NCI-H526 treated with DMSO at 0.1 percent for 48 hours (cell line): ENCODE measurements at regions not wholly inside any gene's neighbourhood (a gene's known extent, or its start where the extent isn't known, plus 50 kb on each side); places are given as distances from the start of the nearest gene placed in this dataset.
"Not testable (repeated sequence)": the region's sequence is repeated elsewhere in the genome, so short reads cannot be mapped to it uniquely, and the experiment has no call there.

Source experiments
- DNase-seq: peaks from one replicate; lab custom pipeline; 2025; lab: John Stamatoyannopoulos, UW

- no peak for DNase-seq
These were observed 603.6 kb downstream of the FBXO15 start for GRCh38 chr18:73544032-73544431.

DNA sequence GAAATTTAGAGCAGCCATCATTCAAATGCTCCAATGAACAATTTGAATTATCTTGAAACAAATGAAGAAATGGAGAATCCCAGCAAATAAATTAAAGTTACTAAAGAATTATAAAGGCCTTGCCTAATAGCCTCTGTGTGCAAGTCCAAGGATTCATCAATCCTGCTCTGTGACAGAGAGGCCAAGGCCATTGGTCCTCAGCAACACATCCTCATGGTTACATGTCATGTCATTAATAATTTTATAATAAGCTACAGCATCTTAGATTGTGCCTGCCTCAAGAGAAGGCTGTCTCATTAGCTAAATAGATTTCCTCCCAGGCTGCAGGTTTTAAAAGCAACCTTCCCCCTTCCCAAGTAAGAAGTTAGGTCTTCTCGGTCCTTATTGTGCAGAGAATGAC is 611.6 kb downstream of the FBXO15 start:
- no peak for DNase-seq

DNA sequence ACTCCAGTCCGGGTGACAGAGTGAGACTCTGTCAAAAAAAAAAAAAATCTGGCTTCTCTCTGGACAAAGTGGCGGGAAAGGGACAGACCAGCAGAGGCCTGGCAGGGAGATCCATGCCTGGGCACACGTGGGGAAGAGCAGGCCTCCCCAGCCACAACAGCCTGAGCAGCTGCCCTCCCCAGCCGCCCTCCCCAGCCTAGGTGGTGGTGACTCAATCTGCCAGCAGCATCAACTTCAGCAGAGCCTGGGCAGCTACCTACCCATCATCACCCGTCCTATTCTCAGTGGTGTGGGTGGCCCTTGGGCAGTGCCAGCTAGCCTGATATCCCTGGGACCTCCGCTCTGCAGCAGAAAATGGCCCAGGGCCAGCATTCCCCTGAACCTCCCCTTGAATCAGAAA is 612.4 kb downstream of the FBXO15 start:
- DNase-seq = no peak

DNA sequence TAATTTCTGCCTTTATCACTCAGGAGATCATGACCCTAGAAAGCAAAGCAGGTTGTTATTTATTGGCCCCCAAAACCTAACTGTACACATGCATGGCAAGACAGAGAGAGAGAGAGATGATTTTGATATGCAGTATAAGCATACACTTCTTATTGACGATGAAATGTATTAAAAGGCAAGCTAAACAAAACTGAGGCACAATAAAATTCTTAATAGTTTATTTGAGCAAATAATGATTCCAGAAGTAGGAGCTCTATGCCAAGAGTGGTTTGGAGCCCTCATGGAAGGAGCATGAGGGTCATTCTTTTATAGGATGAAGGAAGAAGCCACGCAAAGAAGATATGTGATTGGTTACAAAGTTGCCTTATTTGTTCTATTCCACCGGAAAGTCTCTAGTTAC is 616.0 kb downstream of the FBXO15 start:
- DNase-seq = no peak

DNA sequence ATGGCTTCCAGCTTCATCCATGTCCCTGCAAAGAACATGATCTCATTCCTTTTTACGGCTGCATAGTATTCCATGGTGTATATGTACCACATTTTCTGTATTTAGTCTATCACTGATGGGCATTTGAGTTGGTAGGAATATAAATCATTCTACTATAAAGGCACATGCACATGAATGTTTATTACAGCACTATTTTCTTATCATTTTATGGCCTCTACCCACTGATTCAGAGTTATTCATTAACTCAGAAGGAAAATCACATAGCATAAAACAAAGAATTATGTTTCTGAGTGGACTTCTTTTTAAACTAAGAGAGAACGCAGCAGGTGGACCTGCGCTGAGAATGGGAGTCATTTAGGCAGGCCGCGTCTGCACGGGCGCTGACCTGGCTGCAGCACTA is 619.6 kb downstream of the FBXO15 start:
- no peak for DNase-seq

GRCh38 chr18:73520229-73520628 is 627.4 kb downstream of the FBXO15 start:
- DNase-seq = no peak

DNA sequence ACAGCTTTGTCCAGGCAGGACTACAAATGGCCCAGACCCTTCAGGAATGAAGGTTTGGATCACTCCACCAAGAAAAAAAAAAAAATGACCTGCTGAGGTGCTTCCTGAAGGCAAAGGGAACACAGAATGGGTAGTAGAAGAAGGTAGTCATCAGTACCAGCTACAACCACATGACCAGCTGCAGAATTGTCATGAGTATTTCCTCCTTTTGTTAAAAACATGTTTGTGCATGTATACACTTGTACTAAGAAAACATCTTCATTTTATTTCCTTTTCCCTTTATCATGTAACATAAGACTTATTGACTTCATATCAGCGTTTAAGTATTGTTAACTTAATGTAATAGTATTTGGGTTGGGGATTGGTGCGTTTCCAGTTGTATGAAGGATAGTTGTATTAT is 631.6 kb downstream of the FBXO15 start:
- not testable (repeated sequence) for DNase-seq

GRCh38 chr18:73514449-73514848 is 633.2 kb downstream of the FBXO15 start:
- DNase-seq = no peak

DNA sequence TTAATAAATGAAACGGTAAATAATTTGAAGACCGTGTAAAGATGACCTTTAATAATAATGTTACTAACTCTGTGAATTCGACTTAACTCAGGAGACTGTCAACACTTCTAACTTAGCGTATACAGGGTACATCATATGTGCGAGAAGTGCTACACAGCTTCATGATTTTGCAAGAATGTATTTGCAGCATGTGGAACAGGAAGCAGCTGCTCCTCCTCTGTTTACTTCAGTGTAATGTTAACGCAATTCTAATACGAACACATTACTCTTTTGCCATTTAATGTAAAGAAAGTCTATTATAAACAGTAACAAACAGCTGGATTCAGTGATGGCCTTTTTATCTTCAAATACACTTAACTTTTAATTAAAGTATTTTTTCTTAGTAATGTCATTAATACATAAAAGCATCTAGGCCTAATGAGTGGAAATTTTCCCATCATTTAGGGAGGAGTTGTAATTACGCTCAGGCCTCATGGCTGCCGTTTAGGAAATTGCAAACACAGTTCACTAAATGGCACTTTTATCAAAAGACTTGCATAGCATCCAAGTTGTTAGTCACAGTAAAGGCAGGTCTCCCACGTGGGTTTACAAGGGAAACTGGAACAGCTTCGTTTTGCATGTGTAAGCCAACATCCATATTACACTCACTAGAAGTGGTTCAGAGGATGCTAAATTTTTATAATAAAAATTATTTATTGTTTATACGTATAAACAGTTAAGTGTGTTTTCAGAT is 635.7 kb downstream of the FBXO15 start:
- no peak for DNase-seq

DNA sequence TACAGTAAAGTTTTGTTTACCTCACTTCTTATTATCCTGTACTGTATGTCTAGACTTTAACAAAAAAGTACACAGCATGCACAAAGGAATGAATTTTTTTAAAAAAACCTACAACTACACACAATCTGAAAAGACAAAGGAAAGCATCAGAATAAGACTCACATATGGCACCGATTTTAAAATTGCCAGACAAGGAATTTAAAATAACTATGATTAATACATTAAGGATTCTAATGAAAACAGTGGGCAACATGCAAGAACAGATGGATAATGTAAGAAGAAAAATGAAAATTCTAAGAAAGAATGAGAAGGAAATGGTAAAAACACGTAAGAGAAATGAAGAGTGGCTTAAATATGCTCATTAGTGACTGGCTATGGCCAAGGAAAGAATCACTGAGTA is 638.2 kb downstream of the FBXO15 start:
- DNase-seq = no peak

- no peak for DNase-seq
These were observed 635.5 kb upstream of the NETO1 start for GRCh38 chr18:73503326-73503725.

GRCh38 chr18:73487966-73488365 is 620.2 kb upstream of the NETO1 start:
- DNase-seq = no peak

DNA sequence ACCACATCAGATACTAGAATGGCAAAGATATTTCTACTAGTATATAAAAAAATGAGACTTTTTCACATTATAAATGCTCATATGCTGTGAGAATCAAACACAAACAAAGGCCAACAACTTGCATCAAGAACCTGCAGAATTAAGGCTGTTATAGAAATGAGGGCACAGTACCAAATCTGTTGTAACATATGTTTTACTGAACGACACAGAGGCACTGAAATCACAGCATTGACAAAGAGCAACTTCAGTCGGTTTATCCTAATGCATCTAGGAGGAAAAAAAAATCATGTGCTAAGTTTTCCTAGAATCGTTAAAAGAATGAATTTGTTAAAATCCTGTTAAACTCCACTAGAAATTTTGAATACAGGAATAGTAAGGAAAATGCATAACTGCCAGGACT is 617.4 kb upstream of the NETO1 start:
- DNase-seq = no peak

DNA sequence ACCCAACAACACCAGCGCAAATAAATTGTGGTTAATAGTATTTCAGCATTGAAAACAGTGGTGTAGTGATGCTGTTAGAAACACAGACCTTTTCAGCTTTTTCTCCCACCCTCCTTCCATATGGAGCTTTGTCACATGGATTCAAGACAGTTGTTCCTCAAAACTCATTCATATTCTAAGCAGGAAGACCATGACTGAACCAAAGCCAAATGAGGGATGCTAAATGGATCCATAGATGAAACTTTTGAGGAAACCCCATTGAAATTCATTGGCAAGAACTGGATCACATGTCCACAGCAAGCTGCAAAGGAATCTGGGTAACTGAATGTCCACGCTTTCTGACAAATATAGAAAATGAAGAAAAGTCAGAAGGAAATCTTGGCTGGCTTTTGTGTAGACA is 615.1 kb upstream of the NETO1 start:
- DNase-seq = no peak

DNA sequence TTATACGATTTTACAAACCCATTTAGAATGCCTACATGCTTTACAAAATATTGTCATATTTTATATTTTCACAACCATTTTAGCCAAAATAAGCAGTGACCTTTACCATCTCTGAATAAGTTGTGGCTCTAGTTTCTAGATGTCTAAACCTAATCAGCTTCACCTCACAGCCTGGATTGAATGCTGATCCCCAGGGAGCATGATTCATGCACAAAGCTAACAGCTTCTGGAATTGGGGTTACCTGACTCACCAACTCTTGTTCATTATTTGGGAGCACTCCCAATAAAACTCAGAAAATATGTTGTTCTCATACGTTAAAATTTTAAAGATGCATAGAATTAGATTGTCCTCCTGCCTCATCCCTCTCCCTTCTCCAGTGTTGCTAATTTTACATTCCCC is 611.7 kb upstream of the NETO1 start:
- no peak for DNase-seq

DNA sequence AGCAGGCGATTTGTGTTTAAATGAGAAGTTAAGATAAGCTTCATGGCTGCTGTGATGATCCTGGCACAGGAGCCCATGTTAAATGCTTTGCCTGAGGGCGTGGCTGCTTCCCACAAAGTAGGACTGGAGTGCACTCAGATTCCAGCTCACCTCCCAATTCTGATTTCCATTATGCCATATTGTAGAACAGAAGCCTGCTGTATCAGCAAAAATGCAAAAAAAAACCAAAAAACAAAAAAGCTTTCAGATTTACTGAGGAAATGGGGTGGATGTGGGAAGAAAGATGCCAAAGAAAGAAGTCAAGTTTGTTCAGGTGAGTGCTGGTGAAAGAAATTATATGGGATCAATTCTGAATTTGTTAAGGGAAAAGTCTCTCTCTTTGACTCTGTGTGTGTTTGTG is 610.4 kb upstream of the NETO1 start:
- no peak for DNase-seq

DNA sequence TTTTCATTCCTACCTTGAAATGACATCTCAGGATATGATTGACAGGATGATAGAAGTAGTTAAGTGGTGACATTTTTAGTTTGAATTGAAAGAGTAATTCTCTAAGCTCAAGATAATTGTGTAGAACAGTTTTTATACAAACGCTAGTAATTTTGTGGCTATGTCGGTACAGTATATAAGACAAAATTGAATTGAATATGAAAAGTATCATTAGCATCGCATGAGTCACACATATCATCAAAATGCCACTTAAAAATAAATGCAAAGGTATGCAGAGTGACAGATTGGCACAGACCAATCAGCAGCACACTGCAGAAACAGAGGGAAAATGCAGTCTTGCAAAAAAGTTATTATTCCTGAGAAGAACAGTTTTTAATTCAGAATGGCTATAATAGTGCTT is 608.2 kb upstream of the NETO1 start:
- no peak for DNase-seq

GRCh38 chr18:73462092-73462491 is 594.3 kb upstream of the NETO1 start:
- no peak for DNase-seq

GRCh38 chr18:73461780-73462059 is 593.9 kb upstream of the NETO1 start:
- no peak for DNase-seq

DNA sequence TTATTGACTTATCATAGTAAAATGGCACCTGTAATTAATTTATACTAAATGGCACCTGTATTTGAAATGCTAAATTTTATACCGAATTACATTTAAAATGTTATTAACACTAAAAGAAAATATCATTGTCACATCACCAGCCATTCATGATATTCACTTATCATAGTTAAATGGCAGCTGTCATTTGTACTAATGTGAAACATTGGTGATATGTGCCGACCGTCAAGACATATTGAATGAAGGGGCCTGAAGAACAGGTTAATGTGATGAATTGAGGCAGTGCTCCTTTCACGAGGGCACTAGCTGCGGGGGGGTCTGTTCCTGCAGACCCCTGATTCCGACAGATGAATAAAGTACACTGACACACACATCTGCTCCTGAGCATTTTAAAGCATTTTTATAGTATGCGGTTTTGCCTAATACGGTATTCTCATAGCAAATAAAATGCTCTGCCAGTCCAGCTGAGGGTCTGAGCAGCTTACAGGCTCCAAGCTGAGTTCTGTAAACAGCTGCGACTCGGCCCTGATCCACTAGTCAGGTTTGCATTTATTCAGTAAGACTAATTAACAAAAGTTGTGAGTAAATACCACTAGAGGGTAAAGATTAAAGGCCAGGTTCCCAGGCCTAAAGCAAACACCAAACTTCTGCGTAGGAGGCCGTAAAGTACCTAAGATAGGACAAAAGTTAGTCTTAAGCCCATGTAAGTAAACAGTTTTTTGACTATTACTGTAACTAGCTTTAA is 593.4 kb upstream of the NETO1 start:
- DNase-seq = no peak

DNA sequence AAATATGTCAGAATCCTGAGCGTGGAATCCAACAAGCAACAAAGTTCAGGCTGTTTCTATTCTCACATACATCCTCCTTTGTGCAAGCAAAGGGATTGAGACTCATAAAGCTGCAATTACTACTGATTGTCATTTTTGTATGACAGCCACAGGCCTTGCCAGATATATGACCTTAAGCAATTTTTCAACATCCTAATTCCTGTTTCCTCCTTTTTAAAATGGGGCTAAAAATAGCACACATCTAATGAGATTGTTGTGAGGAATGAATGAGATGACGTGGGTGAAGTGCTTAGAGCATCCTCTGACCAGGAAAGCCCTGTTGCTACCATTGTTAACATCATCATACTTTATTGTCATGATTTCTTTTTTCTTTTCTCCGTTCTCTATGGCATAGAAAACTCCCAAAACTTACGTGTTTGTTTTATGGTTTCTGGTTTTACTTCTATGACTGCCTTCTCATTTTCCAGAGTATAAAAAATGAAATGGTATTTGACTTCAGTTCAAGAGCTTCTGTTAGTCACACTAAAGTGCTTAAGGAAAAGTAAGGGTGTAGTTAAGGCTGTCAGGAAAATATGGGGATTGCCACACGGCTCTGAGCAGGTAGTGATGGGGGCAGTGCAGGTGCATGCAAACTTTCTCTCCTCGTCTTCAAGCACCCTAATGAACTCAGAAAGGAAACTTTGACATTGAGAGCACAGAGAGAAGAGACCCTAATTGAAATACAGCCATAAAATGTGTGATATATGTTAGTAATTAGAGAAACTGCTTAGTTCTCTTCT is 590.6 kb upstream of the NETO1 start:
- no peak for DNase-seq

GRCh38 chr18:73456643-73457042 is 588.9 kb upstream of the NETO1 start:
- no peak for DNase-seq

DNA sequence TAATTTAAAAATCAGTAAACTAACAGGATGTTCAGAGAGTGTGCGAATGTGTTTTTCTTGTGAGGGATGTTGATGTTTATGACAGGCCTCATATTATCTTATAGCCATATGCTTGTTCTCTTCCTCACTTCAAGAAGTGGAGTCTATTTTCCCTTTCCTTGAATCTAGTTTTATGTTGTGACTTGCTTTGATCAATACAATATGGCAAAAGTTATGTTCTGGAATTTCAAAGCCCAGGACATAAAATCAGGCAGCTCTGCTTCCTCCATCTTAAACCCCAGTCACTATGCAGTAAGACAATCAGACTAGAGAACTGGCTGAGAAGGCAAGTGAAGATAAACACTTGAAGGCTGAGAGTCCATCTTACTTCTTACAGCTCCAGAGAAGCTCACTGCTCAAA is 585.1 kb upstream of the NETO1 start:
- no peak for DNase-seq
